D721Med (cell line): ENCODE measurements at regions not wholly inside any gene's neighbourhood (a gene's known extent, or its start where the extent isn't known, plus 50 kb on each side); places are given as distances from the start of the nearest gene placed in this dataset.

ENCODE experiments used
- DNase-seq: peaks from one replicate; pipeline ENCODE4 v3.0.0; 2011; ENCODE audit warnings: low spot score; ENCODE audit not compliant: insufficient read length
- FAIRE-seq: peaks from 2 replicates; lab custom pipeline; 2011; peaks lifted over from hg19 to GRCh38; lab: Jason Lieb, UNC
- CTCF ChIP-seq: IDR thresholded peaks from 2 replicates; pipeline ENCODE4 v1.5.1; 2012; ENCODE audit warnings: mild to moderate bottlenecking, control low read depth; ENCODE audit not compliant: insufficient read depth; ENCODE audit errors: missing control alignments

DNA sequence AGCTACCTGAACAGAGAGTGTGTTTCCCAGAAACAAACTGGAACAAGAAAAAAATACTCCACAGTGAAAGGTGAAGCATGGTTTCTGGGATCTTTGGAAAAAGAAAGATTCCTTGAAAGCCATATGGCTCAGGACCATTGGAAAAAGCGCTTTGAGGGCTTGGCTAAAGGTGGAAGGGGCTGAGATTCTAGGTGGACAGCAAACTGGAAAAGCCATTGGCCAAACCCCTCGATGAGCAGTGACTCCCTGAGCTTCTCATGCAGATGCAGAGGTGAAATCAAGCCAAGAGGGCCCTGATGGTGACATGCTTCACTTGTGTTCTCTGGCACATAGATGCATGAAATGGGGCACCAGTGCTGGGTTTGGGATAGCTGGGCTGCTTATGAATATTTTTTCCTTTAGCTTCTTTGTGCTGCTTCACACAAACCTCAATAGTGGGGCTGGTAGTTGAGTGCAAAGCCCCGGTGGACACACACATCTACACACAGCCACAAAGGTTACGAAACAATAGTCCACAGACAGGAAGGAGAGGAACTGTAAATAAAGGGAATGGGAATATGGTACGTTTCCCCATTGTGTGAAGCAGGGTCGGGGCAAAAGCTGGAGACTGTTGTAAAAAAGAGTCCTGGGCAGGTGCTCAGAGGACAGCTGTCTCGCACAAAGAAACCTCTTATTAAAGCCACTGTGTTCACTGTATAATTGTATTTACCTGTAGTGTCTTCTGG is 117.8 kb downstream of the FOXA2 start:
- DNase-seq: no peak
- no peak for FAIRE-seq
- TF ChIP-seq CTCF: no peak

- DNase-seq (no peak), FAIRE-seq (no peak)
- no peak for TF ChIP-seq CTCF
Measured at GRCh38 chr20:22465622-22466446, 118.5 kb downstream of the FOXA2 start.

DNA sequence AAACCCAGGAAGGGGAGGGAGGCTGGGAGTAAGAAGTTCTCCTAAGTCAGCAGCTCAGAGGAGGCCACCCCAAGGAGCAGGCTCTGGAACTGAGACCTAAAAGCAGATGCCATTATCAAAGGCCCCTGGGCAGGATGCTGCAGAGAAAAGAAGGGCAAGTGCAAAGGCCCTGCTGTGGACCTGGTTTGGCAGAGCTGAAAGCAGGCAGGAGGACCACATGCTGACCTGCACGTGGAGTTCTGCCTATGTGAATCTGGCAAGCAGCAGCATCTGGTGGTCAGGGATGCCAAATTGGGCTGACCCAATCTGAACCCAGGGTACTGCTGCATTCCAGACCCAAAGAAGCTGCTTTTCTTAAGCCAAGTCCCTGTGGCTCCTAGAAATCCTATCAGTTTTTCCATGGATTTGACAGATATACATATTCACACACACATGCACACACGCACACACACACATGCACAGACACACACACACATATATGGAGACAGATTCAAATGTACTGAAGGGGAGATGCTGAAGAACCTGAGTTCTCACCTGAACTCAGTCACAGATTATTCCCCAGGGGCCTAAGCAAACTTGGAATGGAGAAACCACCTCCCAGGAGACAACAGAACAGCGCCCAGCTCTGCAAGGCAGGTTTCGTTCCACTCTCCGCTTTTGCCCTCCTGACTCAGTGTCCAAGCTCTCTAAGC is 119.9 kb downstream of the FOXA2 start:
- FAIRE-seq (no peak), DNase-seq (no peak)
- TF ChIP-seq CTCF: no peak

GRCh38 chr20:22462975-22463914 is 121.1 kb downstream of the FOXA2 start:
- no peak for TF ChIP-seq CTCF
- FAIRE-seq (no peak), DNase-seq (no peak)

GRCh38 chr20:22460803-22461202 is 123.6 kb downstream of the FOXA2 start:
- FAIRE-seq (no peak), DNase-seq (no peak)
- no peak for TF ChIP-seq CTCF

DNA sequence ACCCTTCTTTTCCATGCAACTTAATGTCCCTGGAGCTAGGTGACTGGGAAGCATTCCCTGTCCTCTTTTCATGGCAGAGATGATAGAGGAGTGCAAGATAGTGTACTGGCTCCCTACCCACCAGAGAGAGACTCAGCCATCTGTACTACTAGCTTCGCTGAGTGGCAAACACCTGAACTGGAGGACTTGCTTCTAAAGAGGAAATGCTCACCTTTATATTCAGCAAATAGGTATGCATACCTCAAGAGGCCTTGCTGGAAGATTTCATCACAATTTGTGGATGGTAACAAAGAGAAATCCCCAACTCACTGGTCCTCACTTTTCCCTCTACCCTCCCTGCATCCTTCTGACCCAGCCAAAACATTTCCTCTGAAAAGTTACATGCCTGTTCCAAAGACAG is 124.1 kb downstream of the FOXA2 start:
- FAIRE-seq: no peak
- no peak for TF ChIP-seq CTCF
- no peak for DNase-seq
